OCI-LY3 (cell line): ENCODE measurements at regions not wholly inside any gene's neighbourhood (a gene's known extent, or its start where the extent isn't known, plus 50 kb on each side); places are given as distances from the start of the nearest gene placed in this dataset.

Experiments used
- EZH2phosphoT487 ChIP-seq: fragments of 200-600 bp; shearing (Covaris generic); IDR thresholded peaks from 2 replicates; pipeline ENCODE4 v1.6.1; 2018; ENCODE audit warnings: antibody characterized with exemption, mixed run types, low read depth
- TF ChIP-seq, protein P1 (sequence below): fragments of 200-600, 300-600 bp; sonication (generic); IDR thresholded peaks from 2 replicates; pipeline ENCODE4 v1.5.1; 2014; ENCODE audit warnings: antibody characterized with exemption, low read length, low read depth

DNA sequence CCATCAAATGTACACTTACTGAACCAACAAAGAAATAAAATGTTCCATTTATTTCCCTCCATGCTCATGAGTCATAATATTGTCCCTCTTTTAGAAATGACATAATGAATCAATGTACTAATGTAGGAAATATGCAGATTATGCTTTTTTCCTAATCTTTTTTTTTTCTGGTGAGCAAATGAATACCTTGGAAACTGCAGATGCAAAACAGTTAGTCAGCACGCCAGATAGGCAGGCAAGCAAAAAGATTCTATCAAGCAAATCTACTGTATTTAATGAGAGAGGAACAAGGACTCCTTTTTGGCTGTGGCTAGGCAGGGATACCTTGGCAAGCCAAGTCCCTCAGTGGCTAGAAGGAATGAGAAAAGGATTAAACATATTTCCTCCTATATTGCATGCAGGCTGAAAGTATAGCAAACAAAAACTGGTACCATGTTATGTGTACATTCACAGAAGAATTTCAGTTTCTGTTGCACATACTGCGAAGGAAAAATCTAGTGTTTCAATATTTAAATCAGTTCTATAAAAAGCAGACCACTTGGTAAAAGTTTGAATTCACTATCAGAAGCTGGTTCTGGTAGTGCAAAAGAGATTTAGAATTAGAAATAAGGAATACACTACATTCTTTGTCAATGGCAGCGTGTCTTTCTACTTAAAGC lies 605.4 kb downstream of the TLE1 start:
- TF ChIP-seq EZH2phosphoT487 = no peak
- TF ChIP-seq, protein P1, sequence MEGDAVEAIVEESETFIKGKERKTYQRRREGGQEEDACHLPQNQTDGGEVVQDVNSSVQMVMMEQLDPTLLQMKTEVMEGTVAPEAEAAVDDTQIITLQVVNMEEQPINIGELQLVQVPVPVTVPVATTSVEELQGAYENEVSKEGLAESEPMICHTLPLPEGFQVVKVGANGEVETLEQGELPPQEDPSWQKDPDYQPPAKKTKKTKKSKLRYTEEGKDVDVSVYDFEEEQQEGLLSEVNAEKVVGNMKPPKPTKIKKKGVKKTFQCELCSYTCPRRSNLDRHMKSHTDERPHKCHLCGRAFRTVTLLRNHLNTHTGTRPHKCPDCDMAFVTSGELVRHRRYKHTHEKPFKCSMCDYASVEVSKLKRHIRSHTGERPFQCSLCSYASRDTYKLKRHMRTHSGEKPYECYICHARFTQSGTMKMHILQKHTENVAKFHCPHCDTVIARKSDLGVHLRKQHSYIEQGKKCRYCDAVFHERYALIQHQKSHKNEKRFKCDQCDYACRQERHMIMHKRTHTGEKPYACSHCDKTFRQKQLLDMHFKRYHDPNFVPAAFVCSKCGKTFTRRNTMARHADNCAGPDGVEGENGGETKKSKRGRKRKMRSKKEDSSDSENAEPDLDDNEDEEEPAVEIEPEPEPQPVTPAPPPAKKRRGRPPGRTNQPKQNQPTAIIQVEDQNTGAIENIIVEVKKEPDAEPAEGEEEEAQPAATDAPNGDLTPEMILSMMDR = no peak
